HG03575 (cell line): ENCODE measurements at regions not wholly inside any gene's neighbourhood (a gene's known extent, or its start where the extent isn't known, plus 50 kb on each side); places are given as distances from the start of the nearest gene placed in this dataset.
"Not testable (repeated sequence)": the region's sequence is repeated elsewhere in the genome, so short reads cannot be mapped to it uniquely, and the experiment has no call there.

Experiments
- ATAC-seq: cut with Tn5 transposase; IDR thresholded peaks from one replicate; pipeline ENCODE4 v1.9.1; 2021; ENCODE audit not compliant: unreplicated experiment, insufficient number of reproducible peaks, low FRiP score; ENCODE audit errors: extremely low read depth

GRCh38 chr11:23755076-23755475 lies 741.8 kb upstream of the LUZP2 start:
- ATAC-seq: no peak

- no peak for ATAC-seq
Observed at GRCh38 chr11:23755769-23756168, 741.1 kb upstream of the LUZP2 start.

- no peak for ATAC-seq
Observed at GRCh38 chr11:23759489-23759888, 737.4 kb upstream of the LUZP2 start.

DNA sequence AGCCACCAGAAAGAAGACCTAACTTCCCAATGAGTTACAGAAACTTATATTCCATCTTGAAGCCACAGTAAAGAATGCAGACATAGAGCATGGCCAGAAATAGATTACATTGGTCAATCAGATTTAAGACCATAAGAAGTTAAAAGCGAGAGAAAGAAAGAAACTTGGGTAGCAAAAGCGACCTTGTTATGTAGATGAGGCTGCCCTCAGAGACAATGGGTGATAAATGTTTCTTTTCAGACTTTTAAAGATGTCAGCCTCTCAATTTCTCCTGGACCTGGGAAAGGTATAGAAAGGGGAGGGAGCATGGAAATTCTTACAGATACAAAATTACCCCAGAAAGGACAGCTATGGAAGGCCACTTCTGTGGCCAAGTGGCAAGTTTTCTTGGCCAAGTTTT lies 732.6 kb upstream of the LUZP2 start:
- no peak for ATAC-seq

- ATAC-seq: no peak
Observed at GRCh38 chr11:23765682-23766252, 731.1 kb upstream of the LUZP2 start.

- no peak for ATAC-seq
Observed at GRCh38 chr11:23767576-23767975, 729.3 kb upstream of the LUZP2 start.

- ATAC-seq: no peak
Observed at GRCh38 chr11:23769214-23769613, 727.6 kb upstream of the LUZP2 start.

GRCh38 chr11:23772081-23772480 lies 724.8 kb upstream of the LUZP2 start:
- no peak for ATAC-seq

DNA sequence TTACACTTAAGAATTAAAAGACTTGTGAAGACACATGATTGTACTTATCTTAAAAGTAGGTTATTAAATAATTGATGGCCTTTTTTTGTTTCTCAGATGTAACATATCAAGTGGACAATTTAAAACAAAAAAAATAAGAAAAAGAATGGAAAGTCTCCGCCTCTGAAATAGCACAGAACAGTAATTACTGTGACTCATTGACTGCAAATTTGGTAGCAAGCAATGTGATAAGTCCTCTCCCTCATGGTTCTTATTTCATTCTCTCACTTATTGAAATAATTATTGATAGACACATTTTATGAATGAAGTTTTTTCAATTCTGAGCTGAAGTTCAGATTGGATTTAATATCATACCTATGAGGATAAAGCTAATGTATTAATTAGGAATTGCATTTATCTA lies 717.9 kb upstream of the LUZP2 start:
- ATAC-seq: no peak

DNA sequence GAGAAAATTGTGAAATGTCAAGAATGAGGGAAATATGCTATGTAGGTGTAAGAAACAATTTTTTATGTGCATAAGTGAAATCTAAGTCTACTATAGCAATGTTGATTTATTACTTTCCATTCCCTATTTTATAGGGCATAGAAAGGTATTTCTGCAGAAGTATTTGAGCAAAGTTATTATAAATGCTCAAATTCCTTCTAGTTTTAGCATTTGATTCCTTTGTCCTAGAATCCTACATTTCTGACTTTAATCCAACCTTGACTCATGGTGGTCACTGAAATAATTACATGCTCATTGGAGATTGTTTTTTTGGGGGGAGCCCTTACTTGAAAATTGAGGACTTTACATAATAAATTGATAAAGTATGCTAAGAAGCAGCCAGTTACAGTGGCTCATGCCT lies 716.6 kb upstream of the LUZP2 start:
- ATAC-seq: no peak

GRCh38 chr11:23781803-23782560 lies 714.9 kb upstream of the LUZP2 start:
- ATAC-seq: no peak

GRCh38 chr11:23786974-23787373 lies 709.9 kb upstream of the LUZP2 start:
- not testable (repeated sequence) for ATAC-seq

DNA sequence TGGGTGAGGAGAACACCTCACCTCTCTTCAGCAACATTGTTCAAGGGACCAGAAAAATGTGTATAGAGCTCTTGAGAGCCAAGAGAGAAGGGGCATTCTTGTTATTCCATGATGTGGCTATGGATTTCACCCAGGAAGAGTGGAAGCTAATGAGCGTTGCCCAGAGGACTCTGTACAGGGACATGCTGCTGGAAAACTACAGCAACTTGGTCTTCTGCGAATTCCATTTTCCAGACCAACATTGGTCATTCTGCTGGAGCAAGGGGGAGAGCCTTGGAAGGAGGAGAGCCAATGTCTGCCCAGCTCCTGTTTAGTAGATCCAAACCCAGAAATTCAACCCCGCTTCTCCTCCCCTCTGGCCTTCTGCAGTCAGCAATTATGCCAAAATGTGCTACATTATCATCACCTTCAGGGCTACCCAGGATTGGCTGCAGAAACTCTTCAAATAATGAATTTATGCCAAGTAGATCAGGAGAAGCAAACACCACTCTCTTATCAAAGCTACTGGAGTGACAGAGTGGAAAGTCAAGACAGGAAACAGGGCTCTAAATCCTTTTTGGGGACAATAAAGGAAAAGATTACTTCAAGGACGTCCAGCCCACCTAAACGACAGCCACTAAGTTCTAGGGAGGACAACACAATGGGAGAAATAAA lies 707.5 kb upstream of the LUZP2 start:
- no peak for ATAC-seq

DNA sequence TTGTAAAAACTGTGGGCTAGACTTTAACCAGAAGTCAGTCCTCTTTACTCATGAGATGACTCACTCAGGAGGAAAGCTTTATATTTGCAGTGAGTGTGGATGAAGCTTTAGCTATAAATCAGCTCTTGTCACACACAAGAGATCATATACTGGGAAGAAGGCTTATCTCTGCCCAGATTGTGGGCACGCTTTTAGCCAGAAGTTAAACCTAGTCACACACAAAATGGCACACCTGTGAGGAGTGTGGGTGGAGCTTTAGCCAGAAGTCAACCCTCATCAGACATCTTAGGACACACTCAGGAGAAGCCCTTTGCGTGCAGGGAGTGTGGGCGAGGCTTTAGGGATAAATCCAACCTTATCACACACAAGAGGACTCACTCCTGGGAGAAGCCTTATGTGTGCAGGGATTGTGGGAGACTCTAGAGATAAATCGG lies 706.9 kb upstream of the LUZP2 start:
- no peak for ATAC-seq

DNA sequence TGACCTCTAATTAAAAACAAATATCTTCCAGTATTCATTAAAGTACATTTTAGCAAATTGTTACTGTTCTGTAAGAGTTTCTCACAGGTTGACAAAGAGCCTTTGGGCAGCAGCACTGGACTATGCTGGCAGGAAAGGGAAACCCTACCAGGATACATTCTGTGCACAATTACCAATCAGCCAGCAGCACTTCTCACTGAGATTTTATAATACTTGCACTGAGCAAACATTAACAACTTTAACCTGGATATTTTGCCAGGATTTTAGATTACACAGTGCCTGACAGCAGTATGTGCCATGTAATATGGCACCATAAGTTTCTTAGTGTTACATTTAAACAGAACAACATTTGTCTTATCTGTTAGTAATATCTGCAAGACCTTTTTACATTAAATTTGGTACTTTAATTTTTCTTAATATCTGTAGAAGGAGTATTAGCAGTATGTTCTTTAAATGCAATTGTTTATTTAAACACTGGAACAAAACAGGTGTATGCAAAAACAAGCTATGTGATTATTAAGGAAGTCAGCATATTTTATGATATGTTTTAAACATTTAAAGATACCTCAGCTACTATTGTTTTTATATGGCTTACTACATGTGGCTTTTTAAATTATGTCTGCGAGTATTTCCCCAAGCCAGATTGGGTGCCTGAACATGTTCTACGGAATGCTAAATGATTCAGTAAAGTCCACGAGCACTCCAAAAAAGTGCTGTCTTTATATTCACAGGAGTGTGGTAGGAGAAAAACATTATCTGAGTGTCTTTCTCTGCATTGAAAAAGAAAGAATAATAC lies 699.0 kb upstream of the LUZP2 start:
- no peak for ATAC-seq

DNA sequence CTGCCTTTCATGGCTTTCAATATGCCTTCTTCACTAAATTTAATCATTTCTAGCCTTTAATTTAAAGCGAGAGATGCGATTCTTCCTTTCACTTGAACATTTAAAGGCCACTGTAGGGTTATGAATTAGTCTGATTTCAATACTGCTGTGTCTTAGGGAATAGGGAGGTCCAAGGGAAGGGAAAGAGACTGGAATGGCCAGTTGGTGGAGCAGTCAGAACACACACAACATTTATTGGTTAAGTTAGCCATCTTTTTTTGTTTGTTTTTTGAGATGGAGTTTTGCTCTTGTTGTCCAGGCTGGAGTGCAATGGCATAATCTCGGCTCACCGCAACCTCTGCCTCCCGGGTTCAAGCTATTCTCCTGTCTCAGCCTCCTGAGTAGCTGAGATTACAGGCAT lies 662.5 kb upstream of the LUZP2 start:
- ATAC-seq: not testable (repeated sequence)

DNA sequence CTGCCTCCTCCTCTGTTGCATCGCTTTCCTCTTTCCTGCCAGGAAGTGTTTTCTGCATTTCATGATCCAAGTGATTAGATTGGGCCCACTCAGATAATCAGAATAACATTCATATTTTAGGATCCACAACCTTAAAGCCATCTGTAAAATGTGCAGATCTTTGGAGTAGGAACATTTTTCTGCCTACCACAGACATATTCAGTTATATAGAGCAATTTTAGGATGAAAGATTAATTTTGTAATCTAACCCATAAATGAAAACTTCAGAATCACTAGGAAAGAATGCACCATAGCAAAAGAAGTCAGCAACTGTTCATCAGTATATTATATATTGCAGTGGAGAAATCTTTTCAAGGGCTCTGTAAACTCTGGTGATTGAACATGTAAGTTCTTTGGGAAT lies 659.9 kb upstream of the LUZP2 start:
- no peak for ATAC-seq

- ATAC-seq: no peak
Observed at GRCh38 chr11:23840872-23841271, 656.0 kb upstream of the LUZP2 start.

- ATAC-seq: no peak
Observed at GRCh38 chr11:23846902-23847422, 649.9 kb upstream of the LUZP2 start.
